ENCODE measurements at regions not wholly inside any gene's neighbourhood (a gene's known extent, or its start where the extent isn't known, plus 50 kb on each side); places are given as distances from the start of the nearest gene placed in this dataset.

DNA sequence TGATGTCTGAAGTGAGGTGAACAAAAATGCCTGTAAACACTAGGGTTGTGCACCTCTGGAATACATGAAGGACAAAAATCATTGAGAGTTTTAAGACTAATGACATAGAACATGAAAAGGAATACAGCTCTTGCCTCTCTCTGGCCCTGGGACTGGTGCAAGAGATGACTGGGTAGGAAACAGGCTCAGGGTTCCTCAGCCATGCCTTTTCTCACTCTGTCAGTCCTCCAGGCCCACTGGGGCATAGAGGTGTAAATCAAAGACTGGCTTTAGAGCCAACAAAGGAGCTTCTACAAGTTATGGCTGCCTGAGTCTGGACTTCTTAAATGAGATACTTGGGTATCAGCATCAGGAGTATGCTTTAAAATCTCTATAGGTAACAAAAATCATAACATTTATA, 554.7 kb upstream of the KCNMB2 start:
- no peak for DNase-seq (ENCODE audit: low read depth in 2 of 2)

DNA sequence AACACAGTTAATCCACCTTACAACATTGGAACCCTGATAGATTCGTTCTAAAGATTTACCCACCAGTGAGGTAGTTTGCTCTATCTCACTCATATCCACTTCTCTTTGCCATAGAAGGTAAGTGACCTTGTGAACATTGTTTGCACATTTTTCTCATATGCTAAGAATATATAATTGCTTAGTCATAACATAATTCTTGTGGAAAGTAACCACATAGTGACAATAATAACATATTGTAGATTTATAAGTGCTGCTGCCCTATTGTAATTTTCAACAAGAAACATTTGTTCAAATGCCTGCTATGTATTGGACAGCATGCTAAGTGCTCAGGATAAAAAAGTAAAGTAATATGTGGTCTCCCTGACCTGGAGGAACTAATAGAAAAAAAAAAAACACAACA, 554.2 kb upstream of the KCNMB2 start:
- no peak for DNase-seq (ENCODE audit: low read depth in 2 of 2)

DNA sequence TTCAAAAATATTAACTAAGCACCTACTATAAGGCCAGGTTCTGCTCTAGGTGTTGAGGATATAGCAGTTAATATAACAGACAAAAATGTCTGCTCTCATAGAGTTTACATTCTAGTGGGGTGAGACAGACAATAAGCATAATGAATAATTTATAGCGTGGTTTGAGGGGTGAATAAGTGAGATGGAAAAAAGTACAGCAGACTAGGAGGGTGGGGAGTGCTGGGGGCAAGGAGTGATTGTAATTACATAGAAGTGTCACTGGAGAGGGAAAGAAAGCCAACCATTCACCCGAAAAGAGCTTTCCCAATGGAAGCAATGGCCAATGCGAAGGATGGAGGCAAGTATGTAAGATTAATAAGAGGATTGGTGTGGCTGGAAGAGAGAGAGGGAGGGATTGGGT, 552.9 kb upstream of the KCNMB2 start:
- no peak for DNase-seq (ENCODE audit: low read depth in 2 of 2)

DNA sequence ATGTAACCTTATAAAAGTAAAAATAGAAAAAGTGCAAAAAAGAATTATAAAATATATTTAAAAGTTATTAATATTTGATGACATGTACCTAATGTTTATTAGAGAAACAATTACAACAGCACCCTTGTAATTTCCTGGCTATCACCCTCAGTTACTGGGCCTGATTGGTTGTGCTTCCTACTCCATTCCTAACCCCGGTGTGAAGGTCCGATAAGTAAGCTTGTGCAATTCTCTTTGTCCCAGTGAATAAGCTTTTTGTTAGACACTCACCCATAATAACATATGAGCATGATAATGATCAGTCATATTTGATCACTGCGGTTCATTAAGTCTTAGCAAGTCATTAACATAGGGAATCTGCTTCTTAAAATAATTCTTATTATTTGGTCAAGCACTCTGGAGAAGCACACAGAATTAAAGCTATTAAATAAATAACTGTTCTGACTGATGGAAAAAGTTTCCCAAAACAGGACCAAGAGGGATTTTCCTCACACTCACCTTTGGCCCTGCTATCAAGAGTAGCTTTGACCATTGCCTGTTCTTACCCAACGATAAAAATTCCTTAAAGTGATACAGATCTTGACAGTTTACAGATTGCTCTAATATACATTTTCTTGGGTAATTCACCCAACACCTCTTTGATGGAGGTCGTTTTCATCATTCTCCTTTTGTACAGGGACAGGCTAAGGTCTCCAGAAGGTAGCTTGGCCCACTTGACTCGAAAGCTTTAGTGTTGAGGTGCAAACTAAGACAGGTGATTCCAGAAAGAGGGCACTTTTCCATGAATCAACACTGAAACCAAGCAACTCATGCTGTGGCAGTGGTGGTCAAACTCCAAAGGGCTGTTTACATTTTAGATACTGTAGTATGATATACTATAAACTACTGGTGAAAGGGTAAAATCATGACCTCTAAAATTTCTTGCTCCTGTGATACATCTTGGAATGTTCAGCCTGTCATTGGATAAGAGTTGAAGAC, 543.0 kb upstream of the KCNMB2 start:
- DNase-seq (ENCODE audit: low read depth in 2 of 2): no peak

GRCh38 chr3:177994976-177995375, 541.3 kb upstream of the KCNMB2 start:
- no peak for DNase-seq (ENCODE audit: low read depth in 2 of 2)

- DNase-seq (ENCODE audit: low read depth in 2 of 2): no peak
These were observed 540.7 kb upstream of the KCNMB2 start for GRCh38 chr3:177995381-177996085.

DNA sequence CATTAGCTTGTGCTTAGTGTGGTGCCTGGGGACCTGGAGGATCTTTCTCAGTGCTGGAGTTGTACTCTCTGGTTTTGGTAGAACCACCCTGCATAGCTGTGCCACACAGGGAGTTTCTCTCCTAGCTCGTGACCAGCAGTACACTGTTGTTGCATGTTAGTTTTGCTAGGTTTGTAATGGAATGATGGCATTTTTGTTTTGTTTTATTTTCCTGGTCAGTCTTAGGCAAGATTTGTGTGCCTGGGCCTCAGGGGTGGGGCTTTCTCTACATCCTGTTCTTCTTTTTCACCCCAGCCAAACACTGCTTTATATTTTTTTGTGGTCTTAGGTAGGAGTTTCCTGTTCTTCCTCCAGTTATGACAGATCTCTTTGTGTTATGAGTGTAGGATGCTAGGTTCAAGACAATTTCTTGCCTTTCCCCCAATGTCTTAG, 534.5 kb upstream of the KCNMB2 start:
- no peak for DNase-seq (ENCODE audit: low read depth in 2 of 2)

DNA sequence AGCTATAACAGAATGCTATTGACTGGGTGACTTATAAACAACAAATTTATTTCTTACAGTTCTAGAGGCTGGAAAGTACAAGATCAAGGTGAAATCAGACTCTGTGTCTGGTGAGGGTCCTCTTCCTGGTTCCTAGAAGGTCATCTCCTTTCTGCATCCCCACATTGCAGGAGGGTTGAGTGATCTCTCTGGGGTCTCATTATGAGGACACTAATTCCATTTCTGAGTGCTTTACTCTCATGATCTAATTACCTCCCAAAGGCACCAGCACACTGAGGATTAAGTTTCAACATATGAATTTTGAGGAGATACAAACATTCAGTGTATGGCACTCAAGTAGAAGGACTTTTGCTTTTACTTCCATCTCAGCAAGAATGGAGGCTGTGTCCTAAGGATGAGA, 534.1 kb upstream of the KCNMB2 start:
- no peak for DNase-seq (ENCODE audit: low read depth in 2 of 2)

DNA sequence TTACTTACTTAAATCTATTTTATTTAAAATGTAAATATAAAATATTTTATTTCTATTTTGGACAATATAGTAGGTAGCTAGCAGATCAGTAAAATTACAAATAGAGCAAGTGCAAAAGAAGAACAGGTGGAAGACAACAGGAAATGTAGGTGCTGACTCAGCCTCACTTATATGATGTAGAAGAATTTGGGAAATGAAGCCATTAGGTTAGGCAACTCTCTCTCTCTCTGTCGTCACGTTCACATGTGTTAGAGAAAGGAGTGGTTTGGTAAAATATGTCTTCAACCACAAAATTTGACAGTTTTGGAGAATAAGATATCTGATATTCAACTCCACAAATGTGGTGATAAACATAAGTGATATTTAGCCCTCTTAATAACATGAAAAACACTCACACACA, 532.5 kb upstream of the KCNMB2 start:
- no peak for DNase-seq (ENCODE audit: low read depth in 2 of 2)

DNA sequence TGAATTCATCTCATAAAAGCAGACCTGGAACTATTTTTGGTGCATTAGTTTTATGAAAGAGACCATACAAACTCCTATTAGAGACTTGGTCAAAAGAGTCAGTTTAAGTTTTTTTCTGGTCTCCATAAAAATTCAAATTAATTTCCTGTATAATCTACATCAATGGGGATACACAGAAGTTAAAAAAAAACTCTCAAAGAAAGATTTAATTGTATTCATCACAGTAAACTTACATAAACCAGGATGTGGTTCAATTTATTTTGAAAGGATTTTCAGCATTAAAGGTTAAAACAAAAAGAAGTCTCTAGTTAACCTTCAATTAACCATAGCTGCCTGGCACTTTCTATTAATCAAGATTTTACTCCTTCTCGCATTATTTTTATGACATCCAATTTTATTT, 530.3 kb upstream of the KCNMB2 start:
- DNase-seq (ENCODE audit: low read depth in 2 of 2): no peak

GRCh38 chr3:178010306-178010705, 525.9 kb upstream of the KCNMB2 start:
- DNase-seq (ENCODE audit: low read depth in 2 of 2): no peak

- no peak for DNase-seq (ENCODE audit: low read depth in 2 of 2)
These were observed 516.6 kb upstream of the KCNMB2 start for GRCh38 chr3:178019645-178020044.

GRCh38 chr3:178022599-178022998, 513.6 kb upstream of the KCNMB2 start:
- no peak for DNase-seq (ENCODE audit: low read depth in 2 of 2)

DNA sequence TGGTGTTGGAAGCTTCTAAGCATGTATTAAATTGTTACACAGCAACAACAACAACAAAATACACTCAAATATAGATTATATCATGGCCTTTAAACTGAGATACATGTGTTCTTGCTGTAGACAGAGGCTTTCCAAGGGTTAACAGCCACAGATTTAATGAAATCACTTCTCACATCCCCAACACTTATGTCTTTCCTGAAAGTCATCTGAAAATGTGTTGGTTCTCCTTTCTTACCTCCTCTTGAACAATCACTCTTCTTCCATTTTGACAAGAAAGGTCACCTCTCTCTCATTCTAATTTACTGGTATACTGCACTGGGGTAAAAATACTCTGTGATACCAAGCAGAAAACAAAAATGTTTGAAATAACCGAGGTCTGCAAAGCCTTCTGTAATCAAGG, 507.3 kb upstream of the KCNMB2 start:
- no peak for DNase-seq (ENCODE audit: low read depth in 2 of 2)

GRCh38 chr3:178036451-178037144, 499.6 kb upstream of the KCNMB2 start:
- DNase-seq (ENCODE audit: low read depth in 2 of 2): no peak

GRCh38 chr3:178041931-178042330, 494.3 kb upstream of the KCNMB2 start:
- DNase-seq (ENCODE audit: low read depth in 2 of 2): no peak

- no peak for DNase-seq (ENCODE audit: low read depth in 2 of 2)
These were observed 493.9 kb upstream of the KCNMB2 start for GRCh38 chr3:178042376-178042775.

GRCh38 chr3:178043084-178043483, 493.2 kb upstream of the KCNMB2 start:
- no peak for DNase-seq (ENCODE audit: low read depth in 2 of 2)

- no peak for DNase-seq (ENCODE audit: low read depth in 2 of 2)
These were observed 491.9 kb upstream of the KCNMB2 start for GRCh38 chr3:178044320-178044719.

GRCh38 chr3:178047496-178047895, 488.7 kb upstream of the KCNMB2 start:
- DNase-seq (ENCODE audit: low read depth in 2 of 2): no peak

GRCh38 chr3:178048768-178049167, 487.5 kb upstream of the KCNMB2 start:
- no peak for DNase-seq (ENCODE audit: low read depth in 2 of 2)

- no peak for DNase-seq (ENCODE audit: low read depth in 2 of 2)
These were observed 481.8 kb upstream of the KCNMB2 start for GRCh38 chr3:178054471-178054870.
